ENCODE measurements at regions not wholly inside any gene's neighbourhood (a gene's known extent, or its start where the extent isn't known, plus 50 kb on each side); places are given as distances from the start of the nearest gene placed in this dataset.

DNA sequence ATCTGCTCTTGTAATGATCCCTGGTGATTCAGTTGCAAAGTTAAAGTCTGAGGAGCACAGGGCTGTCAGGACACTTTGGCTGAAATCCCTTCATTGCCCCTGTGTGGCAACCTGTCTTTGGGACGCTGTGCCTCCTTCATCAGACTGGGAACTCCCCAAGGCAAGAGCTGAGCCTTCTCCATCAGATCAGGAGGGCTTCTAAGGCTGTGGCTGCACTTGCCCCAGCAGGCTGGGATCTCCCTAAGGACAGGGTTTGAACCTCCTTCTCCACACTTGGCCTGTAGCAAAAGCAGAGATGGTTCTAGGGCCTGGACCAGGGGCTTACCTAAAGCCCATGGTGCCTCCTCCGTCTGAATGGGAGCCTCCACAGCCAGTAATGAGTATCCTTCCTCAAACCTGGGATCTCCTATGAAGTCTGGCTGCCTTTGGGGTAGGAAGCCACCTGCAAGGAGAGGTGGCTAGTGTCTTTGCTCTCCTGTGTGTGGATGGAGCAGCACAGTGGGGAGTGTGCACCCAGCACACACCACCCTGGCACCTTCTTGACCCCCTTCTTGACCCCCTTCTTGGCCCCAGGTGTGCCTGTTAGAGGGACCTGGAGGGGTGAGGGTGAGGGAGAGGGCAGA lies 79.0 kb upstream of the NKD1 start:
- DNase-seq = no peak

DNA sequence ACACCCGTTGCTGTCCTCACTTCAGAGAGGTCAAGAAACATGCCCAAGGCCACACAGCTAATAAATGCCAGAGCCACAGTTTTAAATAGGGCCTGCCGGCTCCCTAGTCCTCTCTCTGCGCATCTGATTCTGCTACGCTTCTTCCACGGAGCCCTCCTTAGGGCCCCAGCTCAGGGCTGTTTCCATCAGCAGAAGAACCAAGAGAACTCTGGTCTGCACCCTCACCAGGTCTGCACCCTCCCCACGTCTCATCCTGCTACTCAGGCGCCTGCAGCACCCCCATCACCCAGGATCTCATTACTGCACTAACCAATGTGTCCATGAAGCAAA lies 79.5 kb upstream of the NKD1 start:
- no peak for DNase-seq

DNA sequence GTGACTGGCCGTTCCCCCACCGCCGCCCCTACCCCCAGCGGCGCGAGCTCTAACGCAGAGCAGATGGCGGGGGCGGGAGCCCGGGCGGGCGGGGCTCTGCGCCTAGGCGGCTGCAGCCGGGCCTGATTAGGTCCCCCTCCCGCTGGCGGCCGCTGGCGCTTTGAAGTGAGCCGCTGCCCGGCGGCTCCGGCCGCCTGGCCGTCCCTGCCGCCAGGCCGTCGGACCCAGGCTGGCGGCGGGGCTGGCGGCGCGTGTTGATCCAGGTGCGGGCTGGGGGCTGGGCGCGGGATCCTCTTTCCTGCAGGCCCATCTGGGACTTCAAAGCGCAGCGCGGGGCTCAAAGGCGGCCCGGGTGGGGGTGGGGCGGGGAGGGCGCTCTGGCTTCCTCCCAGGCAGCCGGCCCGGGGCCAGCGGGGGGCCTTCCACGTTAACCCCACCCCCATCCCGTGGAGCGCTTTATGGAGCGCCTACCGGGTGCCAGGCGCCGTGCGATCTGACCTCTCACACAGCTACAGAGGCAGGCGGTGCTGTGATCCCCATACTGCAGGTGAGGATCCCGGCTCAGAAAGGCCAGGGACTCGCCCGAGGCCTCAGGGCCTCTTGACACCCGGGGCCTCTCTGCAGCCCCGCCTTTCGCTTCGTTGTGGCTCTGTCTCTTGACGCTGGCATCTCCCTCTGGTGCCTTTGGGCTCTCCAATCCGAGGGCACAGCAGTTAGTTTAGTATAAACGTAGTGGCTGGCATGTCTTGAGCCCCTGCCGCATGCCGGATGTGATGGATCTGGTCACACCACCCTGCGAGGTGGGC lies 80.0 kb upstream of the NKD1 start:
- DNase-seq = peak; percentile 26

DNA sequence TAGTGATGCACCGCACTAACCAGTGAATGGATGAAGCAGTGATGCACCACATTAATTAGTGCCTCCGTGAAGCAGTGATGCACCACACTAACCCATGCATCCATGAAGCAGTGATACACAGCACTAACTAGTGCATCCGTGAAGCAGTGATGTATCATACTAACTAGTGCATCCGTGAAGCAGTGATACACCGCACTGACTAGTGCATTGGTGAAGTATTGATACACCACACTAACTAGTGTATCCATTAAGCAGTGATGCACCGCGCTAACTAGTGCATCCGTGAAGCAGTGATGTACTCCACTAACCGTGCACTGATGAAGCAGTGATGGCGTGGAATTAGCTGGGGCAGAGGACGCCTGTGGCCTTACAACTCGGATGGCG lies 80.6 kb upstream of the NKD1 start:
- no peak for DNase-seq

DNA sequence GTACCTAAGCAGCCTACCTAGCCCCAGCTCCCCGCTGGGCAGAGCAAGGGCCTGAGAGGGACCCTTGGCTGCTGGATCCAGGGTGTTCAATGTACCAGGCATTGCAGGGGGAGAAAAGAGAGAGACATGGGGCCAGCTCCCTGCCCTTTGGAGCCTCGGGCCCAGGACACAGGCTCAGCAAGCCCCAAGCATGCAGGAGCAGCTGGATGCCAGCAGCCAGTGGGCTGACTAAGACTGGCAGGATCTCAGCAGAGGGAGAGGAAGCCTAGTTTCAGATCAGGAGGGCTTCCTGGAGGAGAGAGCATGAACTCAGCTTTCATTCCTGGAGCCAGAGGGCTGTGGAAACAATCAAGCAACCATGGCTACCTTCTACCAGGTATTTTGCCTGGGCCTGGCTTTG lies 82.0 kb upstream of the NKD1 start:
- DNase-seq = no peak

DNA sequence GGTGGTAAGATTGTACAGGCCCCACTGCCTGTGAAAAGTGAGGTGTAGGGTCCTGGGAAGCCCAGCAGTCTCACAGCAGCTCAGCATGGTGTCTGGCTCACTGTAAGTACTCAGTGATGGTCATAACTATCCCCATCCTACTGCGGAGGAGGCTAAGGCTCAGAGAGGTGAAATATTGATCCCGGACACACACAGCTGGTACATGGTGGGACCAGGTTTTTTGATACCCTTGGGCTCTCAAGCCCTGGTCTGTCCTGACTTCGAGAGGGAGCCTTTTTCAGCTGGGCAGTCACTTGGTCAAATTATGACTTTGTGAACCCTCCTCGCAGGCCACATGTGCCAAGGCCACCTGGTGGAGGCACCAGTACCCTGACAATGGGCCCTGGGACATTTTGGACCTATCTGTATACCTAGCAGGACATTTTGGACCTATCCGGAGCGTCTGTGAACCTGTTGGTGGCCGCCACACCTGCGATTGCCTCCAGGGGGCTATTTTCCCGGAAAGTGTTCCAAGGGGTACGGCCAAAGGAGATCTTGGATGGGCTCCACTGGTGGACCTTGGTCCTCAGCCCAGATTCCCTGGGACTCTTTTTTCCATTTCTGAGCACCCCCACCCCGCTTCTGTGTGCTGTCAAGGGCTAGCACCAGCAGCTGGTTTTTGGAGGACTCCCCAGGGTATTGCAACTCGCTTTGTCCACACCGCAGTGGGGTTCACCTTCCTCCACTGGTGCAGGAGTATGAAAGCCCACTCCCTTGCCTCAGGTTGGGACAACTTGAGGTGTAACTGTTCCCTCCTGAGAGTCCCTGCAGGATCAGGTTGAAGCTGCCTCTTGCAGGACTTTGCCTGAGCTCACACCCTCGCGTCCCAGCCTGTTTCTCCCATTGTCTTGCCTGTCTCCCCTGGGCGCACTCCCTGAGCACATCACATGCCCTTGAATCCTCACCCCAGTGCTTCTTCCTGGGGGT lies 83.6 kb upstream of the NKD1 start:
- DNase-seq = no peak

DNA sequence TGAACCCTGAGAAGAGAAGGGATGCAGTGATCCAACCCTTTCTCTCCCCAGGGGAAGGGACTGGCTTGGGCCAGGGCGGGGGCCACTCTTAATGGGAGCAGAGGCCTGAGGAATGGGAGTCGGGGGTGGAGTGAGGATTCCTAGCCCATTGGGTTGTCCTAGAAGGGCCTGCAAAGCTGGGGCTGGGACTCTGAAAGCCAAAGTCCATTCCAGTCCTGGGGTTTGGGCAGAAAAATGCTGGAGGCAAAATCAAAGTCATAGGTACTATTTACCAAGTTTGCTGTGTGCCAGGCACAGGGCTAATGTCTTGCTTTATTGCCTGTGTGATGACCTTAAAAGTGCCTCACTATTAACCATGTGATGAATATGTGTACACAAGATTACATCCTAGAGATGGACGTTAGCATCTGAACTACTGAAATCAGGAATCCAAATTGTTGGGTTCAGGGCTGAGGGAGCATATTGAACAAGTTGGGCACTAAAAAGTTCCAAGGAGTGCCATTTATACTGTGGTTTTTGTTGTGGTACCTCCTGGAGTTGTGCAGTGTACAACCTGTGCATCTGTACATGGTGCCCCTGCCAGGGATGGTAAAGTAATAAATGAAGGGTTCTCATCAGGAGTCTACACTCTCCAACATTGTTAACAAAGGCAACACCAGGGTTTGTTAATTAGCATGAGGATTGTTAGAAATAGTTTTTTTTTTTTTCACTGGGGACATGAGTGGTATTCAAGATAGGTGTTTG lies 84.4 kb upstream of the NKD1 start:
- no peak for DNase-seq

DNA sequence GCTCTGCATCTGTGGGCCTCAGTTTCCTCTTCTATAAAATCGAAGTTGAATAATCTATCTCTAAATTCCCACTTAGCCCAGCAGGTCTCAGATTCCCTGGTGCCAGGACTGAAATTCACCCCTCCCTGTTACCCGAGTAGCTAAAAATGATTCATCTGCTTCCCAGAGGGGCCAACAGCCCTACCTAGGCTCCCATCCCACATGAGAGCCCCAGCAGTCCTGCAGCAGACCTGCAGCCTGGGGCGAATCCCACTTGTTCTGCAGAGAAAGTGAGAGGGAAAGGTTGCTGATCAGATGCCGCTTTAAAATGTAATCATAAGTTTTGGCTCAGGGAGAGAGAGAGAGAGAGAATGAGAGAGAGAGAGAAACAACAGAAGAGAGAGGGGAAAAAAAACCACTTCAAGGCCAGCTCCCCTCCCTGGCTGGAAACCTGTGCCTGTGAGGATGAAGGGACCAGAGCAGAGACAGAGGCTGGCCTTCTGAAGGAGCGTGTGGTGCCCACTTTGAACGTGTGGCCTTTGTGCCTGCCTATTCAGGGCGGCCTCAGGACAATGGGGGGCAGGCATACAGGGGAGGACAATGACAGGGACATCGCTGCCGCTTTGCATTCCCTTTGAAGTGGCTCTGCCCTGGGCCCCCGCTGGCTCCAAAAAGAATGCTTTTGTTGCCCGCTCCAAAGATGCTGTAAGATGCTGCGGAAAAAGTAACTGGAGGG lies 85.2 kb upstream of the NKD1 start:
- DNase-seq = no peak

DNA sequence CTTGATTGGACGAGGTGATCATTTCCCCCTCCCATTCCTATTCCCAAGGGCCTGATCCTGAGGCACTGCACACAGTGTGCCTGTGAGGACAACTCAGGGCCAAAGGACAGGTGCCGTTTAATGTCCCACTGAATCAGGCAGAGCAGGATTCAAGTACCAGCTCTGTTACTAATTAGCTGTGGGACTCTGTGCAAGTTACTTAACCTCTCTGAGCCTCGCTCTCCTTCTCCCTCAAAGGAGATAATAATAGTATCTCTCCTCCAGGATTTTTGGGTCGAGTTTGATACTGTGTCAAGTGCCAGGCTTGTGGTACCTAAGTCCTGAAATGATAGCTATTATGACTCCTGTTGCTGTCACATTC lies 86.8 kb upstream of the NKD1 start:
- no peak for DNase-seq

DNA sequence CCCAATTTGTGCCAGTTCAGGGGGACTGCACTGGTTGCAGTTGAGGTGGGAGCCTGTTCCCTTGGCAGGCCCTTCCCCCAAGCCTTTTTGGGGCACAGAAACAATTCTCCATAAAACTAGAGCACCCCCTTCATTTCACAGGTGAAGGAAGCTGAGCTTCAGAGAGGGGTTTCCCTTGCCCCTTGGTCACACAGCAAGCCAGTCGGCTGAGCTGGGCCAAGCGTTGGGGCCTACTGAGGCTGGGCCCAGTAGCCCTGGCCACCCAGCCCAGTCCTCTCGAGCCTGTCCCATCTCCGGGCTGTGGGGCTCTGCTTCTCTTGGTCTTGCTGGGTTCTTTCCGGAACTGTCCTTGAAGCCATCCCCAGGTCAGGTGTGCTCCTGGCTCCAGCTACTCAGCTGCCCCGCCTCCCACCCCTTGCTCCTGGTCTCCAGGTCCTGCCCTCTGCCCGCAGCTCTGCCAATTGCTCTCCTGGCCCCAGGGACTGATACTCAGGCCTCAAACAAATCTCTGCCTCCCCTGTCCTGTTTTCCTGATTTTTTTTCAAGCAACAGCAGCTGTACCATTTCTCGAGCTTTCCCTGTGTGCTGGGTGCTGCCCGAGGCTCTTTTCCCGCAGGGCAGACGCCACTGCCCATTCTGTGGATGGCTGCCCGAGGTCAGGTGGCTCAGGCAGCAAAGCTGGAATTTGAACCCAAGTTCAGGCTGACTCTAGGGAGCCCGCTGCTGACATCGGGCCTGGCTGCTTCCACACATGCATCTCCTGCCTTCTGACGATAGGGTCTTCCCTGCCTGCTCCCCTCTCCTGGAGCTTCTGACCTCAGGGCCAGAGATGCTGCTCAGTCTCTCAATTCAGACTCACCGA lies 87.4 kb upstream of the NKD1 start:
- DNase-seq = no peak

DNA sequence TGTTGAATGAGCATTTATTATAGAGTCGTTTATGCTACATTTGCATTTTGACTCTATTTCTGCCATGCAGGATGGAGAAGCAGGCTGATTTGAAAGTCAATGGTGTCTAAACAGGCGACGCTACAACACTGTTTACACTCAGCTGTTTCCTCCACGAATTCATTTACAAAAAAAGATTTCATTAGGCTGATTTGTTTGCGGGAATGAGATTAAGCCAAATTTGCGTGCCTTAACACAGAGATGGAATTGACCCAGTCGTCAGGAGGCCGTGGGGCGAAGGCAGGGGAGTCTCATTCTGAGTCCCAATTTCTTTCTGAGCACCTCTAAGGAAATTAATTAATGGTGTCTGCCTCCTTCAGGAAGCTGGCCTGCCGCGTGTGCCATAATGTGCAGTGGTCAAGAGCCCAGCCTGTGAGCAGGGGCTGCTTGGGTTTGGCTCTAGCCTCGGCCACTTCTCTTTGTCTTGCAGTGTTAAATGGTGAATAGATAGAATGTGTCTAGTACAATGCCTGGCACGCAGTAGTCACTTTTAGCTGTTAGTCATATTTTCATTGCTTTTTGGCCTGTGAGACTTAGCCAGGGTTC lies 88.6 kb upstream of the NKD1 start:
- DNase-seq = no peak

DNA sequence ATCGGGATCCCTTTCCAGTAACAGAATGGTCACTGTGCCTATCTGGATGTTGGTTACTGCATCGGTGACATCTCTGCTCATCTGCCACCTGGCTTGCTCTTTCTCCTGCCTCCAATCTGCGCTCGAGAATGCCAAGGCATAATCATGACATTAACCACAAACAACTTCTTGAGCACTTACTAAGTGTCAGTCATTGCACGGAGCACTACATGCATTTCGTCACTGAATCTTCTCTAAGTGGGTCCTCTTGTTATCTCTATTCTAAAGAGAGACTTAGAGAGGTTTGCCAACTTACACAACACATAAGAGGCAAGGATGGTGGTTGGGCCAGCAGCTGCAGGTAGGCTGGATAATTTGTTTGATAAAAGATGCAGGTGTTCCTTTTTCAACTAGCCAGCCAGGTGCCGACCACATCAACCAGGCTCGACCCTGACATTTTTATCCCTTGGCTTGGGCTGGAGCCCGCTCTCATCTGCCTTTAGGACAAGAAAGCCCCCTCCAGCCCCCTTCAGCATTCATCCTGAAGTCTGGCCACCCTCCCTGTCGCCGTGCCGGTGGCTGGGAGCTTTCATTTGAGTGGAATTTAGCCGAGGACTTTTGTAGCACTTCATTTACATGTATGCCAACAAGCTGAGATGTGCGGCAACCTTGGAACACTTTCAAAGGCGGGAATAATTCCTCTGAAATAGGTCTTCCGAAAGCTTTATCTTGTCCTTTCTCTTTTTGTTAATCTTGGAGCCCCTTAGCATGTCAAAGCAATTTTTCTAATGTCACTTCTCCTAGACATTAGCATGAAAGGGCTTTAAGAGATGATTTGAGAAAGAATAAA lies 89.3 kb upstream of the NKD1 start:
- DNase-seq = no peak

DNA sequence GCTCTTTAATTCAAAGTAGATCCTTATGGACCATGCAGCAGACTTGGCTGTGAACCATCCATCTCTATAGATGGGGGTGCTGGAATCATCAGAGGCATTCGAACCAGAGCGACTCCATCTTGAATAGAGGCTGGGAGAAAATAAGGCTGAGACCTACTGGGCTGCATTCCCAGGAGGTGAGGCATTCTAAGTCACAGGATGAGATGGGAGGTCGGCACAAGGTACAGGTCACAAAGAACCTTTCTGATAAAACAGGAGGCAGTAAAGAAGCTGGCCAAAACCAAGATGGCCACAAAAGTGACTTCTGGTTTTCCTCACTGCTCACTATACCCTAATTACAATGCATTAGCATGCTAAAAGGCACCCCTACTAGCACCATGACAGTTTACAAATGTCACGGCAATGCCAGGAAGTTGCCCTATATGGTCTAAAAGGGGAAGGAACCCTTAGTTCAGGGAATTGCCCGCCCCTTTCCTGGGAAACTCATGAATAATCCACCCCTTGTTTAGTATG lies 89.2 kb upstream of the BRD7 start:
- no peak for DNase-seq

DNA sequence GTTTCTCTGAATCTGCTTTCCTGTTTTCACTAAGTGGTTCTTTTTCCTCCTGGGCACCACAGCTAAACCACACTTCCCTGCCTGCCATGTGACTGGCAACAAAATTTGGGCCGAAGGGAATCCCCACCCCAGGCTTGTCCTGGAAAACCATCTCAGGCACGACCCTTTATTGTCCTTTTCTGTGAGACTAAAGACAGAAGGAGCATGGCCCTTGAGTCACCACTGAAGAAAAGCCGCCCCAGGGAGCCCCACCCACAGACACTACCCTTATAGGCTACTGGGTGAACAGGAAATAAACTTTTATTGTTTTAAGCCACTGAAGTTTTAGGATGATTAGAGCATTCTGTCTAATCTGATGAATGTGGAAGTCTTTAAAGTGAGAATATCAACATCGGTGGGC lies 88.6 kb upstream of the BRD7 start:
- DNase-seq = no peak

DNA sequence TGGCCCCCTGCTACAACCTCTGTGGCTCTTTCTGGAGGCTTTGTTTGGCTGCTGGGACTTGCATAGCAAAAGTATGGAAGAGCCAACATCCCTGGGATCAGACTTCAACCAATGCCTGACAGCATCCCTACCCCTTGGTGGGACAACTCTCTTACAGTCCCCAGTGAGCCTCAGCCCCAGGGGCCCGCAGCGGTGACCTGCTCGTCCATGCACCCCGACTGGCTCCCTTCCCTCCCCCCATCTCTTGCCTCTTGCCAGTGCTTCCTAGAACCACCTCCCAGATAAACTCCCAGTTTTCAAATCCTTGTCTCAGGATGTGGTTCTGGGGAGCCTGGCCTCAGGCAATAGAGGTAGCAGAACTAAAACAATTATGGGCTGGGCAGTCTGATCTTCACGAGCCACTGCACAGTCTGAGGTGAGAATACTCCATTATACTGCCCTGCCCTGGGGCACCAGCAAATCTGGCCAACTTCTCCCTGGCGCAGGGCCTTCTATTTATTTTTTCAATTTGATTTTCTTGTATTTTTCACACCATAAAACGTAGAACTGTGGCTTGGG lies 86.6 kb upstream of the BRD7 start:
- no peak for DNase-seq

DNA sequence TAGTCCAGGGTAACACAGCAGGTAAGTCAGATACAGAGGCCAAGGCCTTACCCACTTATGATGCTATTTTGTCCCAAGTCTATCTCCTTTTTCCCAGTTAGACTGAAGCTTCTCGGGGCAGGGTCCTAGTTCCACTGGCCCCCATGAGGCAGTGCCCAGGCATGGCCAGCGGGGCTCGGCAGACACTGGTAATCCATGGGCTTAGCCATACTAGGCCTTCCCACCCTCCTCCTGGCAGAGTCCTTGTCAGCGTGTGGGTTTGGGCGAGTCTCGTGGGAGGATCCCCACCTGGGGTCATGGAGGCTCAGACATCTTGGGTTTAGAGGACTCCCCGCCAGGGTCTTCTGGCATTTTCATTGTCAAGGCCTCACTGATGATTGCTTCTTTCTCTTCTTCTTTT lies 84.7 kb upstream of the BRD7 start:
- DNase-seq = no peak

DNA sequence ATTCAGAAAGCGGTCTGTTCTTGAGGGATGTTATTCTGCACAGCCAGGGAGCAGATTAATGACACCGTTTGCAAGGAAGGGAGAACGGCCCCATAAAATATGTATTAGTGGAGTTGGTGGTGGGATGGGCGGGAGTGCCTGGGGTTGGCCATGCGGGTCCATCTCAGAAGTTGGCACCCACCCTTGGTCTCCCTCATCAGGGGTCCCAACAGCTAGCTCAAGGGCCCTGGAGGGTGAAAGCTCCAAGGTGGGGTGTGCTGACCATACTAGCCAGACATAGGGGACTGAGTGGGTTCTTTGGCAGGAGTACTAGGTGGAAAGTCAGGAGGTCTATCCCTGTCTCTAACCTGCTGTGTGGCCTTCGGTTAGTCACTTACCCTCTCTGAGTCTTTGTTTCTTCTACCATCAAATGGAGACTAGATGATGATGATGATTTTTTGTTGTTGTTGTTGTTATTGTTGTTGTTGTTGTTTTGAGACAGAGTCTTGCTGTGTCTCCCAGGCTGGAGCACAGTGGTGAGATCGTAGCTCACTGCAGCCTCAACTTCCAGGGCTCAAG lies 83.2 kb upstream of the BRD7 start:
- no peak for DNase-seq

DNA sequence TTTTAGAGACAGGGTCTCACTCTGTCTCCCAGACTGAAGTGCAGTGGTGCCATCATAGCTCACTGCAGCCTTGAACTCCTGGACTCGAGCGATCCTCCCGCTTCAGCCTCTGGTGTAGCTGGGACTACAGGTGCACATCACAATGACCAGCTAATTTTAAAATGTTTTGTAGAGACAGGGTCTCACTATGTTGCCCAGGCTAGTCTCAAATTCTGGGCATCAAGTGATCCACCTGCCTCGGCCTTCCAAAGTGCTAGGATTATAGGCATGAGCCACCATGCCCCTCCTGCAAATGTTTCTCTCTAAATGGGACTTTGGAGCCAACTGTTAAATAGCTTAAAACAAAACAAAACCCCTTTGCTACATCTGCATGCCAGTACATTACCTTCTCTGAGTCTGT lies 82.2 kb upstream of the BRD7 start:
- no peak for DNase-seq

DNA sequence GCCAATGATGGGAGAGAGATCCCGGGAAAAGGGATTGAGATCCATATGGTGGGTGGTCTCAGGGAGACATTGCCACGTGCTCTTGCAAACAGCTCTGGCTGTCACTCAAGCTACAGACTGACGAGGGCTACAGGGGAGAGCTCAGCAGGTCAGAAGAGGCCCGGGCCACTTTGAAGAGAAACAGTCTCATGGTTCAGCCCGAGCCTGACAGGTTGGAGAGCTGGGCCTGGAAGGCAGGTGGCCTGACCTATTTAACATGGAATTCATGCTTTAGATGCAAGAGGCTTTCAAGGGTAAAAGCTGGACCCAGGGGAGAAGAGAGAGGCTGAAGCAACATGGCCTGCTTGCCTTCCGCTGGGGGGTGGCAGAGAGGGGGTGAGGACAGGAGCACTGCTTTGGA lies 81.0 kb upstream of the BRD7 start:
- DNase-seq = no peak
